Skeletal muscle satellite cell (primary cell): ENCODE measurements at regions not wholly inside any gene's neighbourhood (a gene's known extent, or its start where the extent isn't known, plus 50 kb on each side); places are given as distances from the start of the nearest gene placed in this dataset.

ENCODE experiments used
- H3K27me3 ChIP-seq: 2 replicates; pipeline ENCODE4 v1.7.0; 2013; ENCODE audit warnings: low read length; ENCODE audit not compliant: control insufficient read depth, insufficient read depth
- H3K36me3 ChIP-seq: 2 replicates; pipeline ENCODE4 v1.7.0; 2013; ENCODE audit warnings: mild to moderate bottlenecking, control low read depth, low read length; ENCODE audit not compliant: insufficient read depth
- H3K4me1 ChIP-seq: 2 replicates; pipeline ENCODE4 v1.7.0; 2013; ENCODE audit warnings: low read length; ENCODE audit not compliant: control insufficient read depth, insufficient read depth
- H3K4me2 ChIP-seq: 2 replicates; pipeline ENCODE4 v1.7.0; 2013; ENCODE audit warnings: mild to moderate bottlenecking, low read length
- H3K4me3 ChIP-seq: 2 replicates; pipeline ENCODE4 v1.7.0; 2013; ENCODE audit warnings: low read length
- H3K9ac ChIP-seq: 2 replicates; pipeline ENCODE4 v1.7.0; 2013; ENCODE audit warnings: mild to moderate bottlenecking, low read depth, low read length, moderate library complexity
- H3K9me3 ChIP-seq: replicated peaks from 2 replicates; pipeline ENCODE4 v1.7.0; 2013; ENCODE audit warnings: mild to moderate bottlenecking, control low read depth, low read length

DNA sequence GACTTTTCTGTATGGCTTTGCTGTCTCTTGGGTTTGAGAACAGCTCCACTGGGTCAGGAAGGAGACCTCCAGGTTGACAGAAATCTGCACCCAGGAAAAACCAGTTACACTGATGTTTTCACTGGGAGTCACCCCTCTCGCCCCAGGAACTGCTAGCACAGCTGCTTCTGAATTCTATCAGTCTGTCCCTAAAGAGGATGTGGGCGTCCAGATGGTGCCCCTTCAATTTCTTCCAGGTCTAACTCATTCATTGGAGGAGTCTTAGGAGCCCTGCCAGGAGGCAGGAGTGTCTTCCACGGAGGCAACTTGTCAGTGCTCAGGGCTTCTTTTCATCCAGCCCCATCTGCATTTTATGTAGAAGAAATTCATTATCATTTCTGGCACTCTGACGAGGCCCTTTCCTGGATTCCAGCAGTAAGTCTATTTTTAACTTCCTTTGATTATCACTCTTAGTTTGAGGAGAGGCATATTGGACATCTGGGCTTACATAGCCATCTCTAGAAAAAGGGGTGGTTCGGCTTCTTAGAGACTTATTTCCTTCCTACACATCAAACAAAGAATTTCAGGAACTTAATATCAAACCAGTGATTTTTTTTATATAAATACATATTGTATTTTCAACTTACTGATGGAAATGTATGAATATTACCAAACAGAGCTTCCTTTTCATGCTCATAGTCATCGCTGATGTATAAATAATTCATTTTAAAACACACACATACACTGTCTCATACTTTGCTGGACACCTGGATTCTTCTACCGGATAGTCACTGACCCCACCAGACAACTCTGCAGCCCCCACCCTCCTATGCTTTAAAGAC, 148.8 kb downstream of the IRX2 start:
- H3K9me3 ChIP-seq = peaks cover 3% of the 10 kb centered on the region
- no peaks in the 10 kb centered on the region for H3K36me3 ChIP-seq
- H3K4me2 ChIP-seq = no peak overlapping the region
- H3K4me1 ChIP-seq = no peaks in the 10 kb centered on the region
- no peaks in the 10 kb centered on the region for H3K27me3 ChIP-seq
- no peak overlapping the region for H3K4me3 ChIP-seq
- H3K9ac ChIP-seq = no peak overlapping the region

DNA sequence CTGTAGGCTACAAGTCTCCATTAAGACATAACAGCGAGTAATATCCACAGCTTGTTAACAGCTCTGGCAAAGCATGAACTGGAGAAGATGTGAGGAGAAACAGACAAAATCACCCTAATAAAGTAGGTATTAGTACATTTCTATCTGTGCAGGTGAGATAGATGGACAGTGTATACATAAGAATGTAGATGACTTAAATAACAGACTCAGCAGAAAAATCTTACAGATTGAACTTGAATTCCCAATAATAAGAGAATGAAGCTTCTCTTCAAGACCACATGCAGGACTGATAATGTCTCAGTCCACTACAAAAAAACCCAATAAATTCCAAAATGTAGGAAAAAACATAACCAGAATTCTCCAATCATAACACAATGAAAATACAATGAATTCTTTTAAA, 153.0 kb downstream of the IRX2 start:
- no peak overlapping the region for H3K4me3 ChIP-seq
- H3K9me3 ChIP-seq = no peaks in the 10 kb centered on the region
- no peaks in the 10 kb centered on the region for H3K4me1 ChIP-seq
- H3K27me3 ChIP-seq = no peaks in the 10 kb centered on the region
- H3K4me2 ChIP-seq = no peak overlapping the region
- H3K9ac ChIP-seq = no peak overlapping the region
- H3K36me3 ChIP-seq = no peaks in the 10 kb centered on the region

DNA sequence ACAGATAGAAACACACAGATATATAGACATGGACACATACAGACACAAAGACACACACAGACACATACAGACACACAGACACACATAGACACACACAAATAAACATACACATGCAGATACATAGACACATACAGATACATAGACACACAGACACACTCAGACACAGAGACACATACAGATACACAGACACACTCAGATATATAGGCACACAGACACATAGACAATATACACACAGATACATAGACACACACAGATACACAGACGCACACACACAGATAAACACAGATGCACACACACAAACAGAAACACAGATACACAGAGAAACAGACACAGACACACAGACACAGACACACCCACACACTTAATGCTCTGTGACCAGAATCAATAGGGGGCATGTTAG, 156.8 kb downstream of the IRX2 start:
- H3K27me3 ChIP-seq = no peaks in the 10 kb centered on the region

GRCh38 chr5:2592766-2593165, 158.7 kb downstream of the IRX2 start:
- no peaks in the 10 kb centered on the region for H3K27me3 ChIP-seq
- no peak overlapping the region for H3K9ac ChIP-seq
- H3K4me2 ChIP-seq = no peak overlapping the region
- no peaks in the 10 kb centered on the region for H3K4me1 ChIP-seq
- no peaks in the 10 kb centered on the region for H3K36me3 ChIP-seq
- no peak overlapping the region for H3K4me3 ChIP-seq
- peaks cover 15% of the 10 kb centered on the region for H3K9me3 ChIP-seq

More for the DNA sequence above, 156.8 kb downstream of the IRX2 start:
- H3K9me3 ChIP-seq = peaks cover 15% of the 10 kb centered on the region
- H3K36me3 ChIP-seq = no peaks in the 10 kb centered on the region
- H3K4me2 ChIP-seq = no peak overlapping the region
- H3K4me3 ChIP-seq = no peak overlapping the region
- no peak overlapping the region for H3K9ac ChIP-seq
- no peaks in the 10 kb centered on the region for H3K4me1 ChIP-seq

- no peaks in the 10 kb centered on the region for H3K27me3 ChIP-seq
- H3K4me2 ChIP-seq = no peak overlapping the region
- H3K4me3 ChIP-seq = no peak overlapping the region
- H3K4me1 ChIP-seq = no peaks in the 10 kb centered on the region
- no peaks in the 10 kb centered on the region for H3K36me3 ChIP-seq
- H3K9me3 ChIP-seq = peaks cover 15% of the 10 kb centered on the region
- no peak overlapping the region for H3K9ac ChIP-seq
Measured at GRCh38 chr5:2591777-2592453, 159.6 kb downstream of the IRX2 start.

GRCh38 chr5:2588850-2589501, 162.5 kb downstream of the IRX2 start:
- Histone ChIP-seq H3K9ac (no peak overlapping the region), H3K4me2 (no peak overlapping the region), H3K36me3 (no peaks in the 10 kb centered on the region), H3K4me3 (no peak overlapping the region), H3K9me3 (peaks cover 26% of the 10 kb centered on the region), H3K27me3 (no peaks in the 10 kb centered on the region), H3K4me1 (no peaks in the 10 kb centered on the region)

- Histone ChIP-seq H3K4me1 (no peaks in the 10 kb centered on the region), H3K36me3 (no peaks in the 10 kb centered on the region), H3K9ac (no peak overlapping the region), H3K4me2 (no peak overlapping the region), H3K9me3 (peaks cover 28% of the 10 kb centered on the region), H3K4me3 (no peak overlapping the region), H3K27me3 (no peaks in the 10 kb centered on the region)
Measured at GRCh38 chr5:2587189-2588031, 164.1 kb downstream of the IRX2 start.

DNA sequence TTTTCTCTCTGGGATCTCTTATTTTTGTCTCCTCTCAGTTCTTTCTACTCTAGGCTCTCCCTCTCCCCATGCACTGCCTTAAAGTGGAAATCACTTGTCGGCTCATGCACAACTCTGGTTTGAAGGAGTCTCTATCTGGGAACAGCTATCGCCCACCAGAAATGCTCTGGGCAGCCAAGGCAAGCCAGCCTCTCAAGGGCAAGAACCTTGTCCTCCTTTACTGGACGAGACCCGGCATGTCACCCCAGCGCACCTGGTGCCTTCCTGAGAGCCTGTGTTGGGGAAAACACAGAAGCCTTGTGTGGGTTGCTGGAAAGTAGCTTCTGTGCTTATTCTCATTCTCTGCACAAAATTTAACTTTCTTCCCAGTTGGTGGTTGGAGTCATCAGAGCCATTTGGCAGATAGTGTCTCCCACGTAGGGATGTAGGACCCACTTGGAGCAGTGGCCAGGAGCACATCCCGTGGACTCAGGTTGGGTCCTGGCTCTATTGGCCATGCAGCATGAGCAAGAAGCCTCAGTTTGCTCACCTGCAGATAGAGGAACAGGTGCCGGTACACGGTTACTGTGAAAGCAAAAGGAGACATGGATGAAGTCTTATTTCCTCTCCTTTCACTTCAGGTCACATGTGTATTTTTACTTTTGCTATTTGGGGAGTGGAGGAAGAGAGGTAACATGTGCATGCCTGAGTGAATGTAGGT, 165.3 kb downstream of the IRX2 start:
- H3K9me3 ChIP-seq = peaks cover 21% of the 10 kb centered on the region
- H3K4me3 ChIP-seq = no peak overlapping the region
- H3K27me3 ChIP-seq = no peaks in the 10 kb centered on the region
- H3K9ac ChIP-seq = no peak overlapping the region
- H3K4me1 ChIP-seq = no peaks in the 10 kb centered on the region
- no peak overlapping the region for H3K4me2 ChIP-seq
- H3K36me3 ChIP-seq = no peaks in the 10 kb centered on the region

- H3K4me3 ChIP-seq = no peak overlapping the region
- H3K36me3 ChIP-seq = no peaks in the 10 kb centered on the region
- H3K9me3 ChIP-seq = peaks cover 13% of the 10 kb centered on the region
- H3K4me2 ChIP-seq = no peak overlapping the region
- no peaks in the 10 kb centered on the region for H3K4me1 ChIP-seq
- no peaks in the 10 kb centered on the region for H3K27me3 ChIP-seq
- H3K9ac ChIP-seq = no peak overlapping the region
Measured at GRCh38 chr5:2584579-2585269, 166.8 kb downstream of the IRX2 start.

DNA sequence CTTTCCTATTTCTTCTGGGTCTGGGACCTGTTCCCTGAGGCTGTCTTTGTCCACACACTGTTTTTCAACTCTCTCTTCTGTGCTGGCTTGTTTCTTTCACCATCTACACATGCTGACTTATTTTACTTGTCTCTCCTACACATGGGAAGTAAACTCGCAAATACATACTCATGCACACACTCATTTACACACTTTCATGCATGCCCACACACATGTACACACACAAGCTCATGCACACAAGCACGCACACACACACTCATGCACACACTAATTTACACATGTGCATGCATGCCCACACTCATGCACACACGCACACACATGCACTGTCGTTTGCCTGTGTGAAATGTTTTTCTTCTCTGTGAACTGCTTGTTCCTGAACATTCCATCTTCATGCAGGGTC, 169.0 kb downstream of the IRX2 start:
- H3K27me3 ChIP-seq = no peaks in the 10 kb centered on the region

More for the DNA sequence above, 169.0 kb downstream of the IRX2 start:
- no peak overlapping the region for H3K4me3 ChIP-seq
- no peak overlapping the region for H3K4me2 ChIP-seq
- H3K9ac ChIP-seq = no peak overlapping the region
- H3K4me1 ChIP-seq = no peaks in the 10 kb centered on the region
- H3K9me3 ChIP-seq = peaks cover 19% of the 10 kb centered on the region
- H3K36me3 ChIP-seq = no peaks in the 10 kb centered on the region
